Stimulated activated CD4-positive, alpha-beta T cell treated with anti-CD3 and anti-CD28 coated beads, Interleukin-4, amount 100 ng/mL, for 1 hour (primary cell): ENCODE measurements at regions not wholly inside any gene's neighbourhood (a gene's known extent, or its start where the extent isn't known, plus 50 kb on each side); places are given as distances from the start of the nearest gene placed in this dataset.

Source experiments
- DNase-seq: peaks from one replicate; pipeline ENCODE4 v3.0.0-alpha.2; 2020

DNA sequence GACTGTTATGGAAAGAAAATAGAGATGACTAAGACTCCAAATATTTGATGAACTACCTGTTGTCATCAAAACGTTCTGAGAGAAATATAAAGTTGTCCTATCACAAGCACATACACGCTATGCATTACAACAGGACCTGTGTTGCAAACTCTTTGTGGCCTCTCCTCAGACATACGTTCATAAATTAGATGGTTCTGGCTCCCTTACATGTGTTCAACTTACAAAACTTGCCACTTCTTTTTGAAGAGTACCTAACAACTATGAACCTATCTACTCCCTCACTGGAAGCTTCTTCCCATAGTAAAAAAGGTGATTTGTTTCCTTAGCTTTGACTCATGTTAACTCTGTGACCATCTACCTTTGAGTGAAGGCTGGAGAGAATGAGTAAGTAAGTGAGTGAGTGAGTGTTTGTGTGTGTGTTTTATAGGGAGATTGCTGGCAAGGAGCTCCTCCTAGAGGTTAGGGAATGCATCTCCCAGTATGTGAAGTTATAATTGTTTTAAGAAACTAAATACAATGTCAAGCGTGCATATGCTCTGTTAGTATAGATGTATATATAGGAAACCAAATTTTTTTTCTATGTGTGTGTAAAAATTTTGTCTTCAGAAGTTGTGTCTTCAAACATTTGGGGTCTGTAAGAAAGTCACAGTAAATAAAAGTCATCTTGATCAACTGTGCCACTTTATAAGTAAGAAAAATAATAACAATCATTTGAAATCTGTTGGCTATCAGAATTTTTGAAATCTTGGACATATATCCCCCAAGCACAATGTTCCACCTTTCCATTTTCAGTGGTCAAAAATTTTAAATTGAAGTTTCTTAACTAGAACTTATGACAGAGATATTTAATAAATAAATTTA lies 1211.1 kb upstream of the GJE1 start:
- DNase-seq: no peak

- DNase-seq: no peak
Observed at GRCh38 chr6:140917911-140918310, 1214.8 kb upstream of the GJE1 start.

DNA sequence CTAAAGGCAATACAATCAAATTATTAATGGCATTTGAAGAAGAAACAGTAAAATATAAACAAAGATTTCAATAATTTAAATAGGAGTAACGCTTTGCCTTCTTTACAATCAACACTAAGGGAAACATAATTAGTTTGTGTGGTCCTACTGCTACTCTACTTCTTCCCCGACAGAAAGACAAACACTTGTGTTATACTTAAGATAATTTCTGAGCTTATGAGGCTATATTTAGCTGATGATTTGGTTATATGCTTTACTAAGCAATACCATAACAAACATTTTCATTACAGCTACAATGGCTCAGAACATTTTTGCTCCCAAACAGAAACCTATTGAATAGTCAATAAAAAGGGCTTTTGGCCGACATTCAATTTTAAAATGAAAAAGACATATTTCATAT lies 1217.2 kb upstream of the GJE1 start:
- DNase-seq: no peak

DNA sequence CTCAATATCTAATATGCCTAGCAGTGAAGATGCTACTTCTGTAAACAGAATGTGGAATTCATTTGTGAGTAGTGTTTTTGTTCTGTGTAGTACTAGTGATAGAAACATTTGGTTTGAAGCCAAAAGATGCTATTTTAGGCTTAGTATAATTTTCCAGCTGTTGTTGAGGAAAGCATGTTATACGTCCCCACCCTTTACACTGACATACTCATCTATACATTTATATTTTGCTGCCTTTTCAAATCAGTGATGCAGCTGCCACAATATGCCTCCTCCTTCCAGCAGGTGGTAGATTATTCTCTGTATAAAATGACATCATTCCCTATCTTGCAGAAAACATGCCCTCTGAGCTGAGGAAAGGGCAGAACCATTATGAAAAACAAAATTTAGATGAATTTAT lies 1217.6 kb upstream of the GJE1 start:
- DNase-seq: no peak

DNA sequence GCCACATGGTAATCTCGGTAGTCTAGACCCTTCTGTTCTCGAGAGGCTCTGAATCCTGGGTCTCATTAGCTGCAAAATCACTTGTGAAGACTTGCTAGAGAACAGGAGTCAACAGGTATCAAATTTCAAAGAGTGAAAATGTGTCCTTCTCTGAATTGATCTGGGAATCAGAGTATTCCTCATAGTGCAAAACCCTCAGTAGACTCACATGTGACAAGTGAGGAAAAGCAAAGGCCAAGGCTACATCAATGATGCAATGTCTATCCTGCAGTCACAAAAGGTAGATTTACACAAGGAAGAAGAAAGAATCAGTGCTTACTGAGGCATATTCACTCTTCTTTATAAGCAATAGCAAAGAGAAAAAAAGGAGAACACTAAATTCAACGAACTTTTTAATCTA lies 1220.0 kb upstream of the GJE1 start:
- DNase-seq: no peak

DNA sequence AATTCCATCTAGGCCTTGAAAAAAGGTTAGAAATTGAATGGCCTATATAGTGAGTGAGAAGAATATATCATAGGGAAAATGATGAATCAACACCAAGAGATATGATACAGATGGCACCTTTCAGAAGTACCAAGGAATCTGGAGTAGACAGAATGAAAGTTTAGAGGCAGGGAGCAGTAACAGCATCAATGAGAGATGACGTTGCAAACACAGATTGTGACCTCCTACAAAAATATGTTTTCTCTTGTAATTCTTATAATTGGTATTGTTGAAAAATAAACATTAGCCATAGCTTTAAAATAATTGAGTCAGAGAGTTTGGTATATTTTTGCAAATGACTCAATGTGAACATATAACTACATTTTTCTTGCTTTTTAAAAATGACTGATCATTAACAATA lies 1223.1 kb upstream of the GJE1 start:
- DNase-seq: no peak

GRCh38 chr6:140909156-140909555 lies 1223.6 kb upstream of the GJE1 start:
- no peak for DNase-seq

GRCh38 chr6:140908505-140908904 lies 1224.2 kb upstream of the GJE1 start:
- no peak for DNase-seq

DNA sequence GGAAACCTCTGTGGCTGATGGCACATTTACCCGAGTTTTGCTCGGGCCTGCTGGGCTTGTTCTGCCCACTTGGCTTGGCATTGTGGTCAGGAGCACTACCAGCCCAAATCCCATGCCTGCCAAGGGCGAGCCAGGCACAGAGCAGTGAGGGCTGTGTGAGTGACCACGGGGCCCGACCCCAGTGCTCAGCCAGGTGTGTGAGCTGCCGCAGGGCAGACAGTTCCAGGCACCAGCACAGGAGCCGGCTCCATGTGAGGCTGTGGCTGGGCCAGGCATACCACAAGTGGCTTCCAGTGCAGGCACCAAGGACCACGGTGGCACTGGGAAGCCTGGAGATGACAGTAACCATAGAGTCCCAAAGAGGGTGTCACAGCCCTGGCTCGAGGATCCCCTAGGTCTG lies 1225.5 kb upstream of the GJE1 start:
- DNase-seq: no peak

- DNase-seq: no peak
Observed at GRCh38 chr6:140905724-140906123, 1227.0 kb upstream of the GJE1 start.

DNA sequence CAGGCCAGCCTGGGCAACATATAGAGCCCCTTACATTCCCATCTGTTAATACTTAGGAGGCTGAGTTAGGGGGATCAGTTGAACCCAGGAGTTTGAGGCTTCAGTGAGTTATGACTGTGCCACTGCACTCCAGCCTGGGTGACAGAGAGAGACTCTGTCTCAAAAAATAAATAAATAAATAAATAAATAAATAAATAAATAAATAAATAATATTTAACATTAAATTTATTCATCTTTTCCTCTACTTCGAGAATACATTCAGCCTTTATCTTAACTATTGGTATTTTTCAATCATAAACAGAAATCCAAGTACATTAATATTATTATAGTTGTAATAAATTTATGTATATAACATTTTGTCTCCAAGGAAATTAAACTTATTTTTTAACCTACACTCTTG lies 1227.7 kb upstream of the GJE1 start:
- DNase-seq: no peak

GRCh38 chr6:140897804-140898573 lies 1234.7 kb upstream of the GJE1 start:
- no peak for DNase-seq

GRCh38 chr6:140897349-140897748 lies 1235.4 kb upstream of the GJE1 start:
- no peak for DNase-seq

- DNase-seq: no peak
Observed at GRCh38 chr6:140893432-140893831, 1239.3 kb upstream of the GJE1 start.

DNA sequence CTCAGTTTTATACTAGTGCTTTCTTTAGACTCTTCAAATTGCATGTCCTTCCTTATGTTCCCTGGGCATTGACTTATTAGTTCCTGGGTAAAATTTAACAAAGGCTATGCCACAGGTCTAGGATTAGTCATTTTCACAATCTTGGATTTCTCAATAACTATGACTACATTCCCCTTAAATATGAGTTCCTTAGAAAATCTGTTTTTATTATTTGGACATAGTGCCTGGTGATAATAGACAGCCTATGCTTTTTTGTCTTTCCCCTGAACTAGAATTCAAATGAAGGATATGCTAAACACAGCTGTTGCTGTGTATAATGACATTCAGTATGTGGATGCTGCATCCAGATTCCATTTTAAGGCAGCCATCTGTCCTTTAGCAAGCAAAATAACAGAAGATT lies 1252.8 kb upstream of the GJE1 start:
- DNase-seq: no peak

DNA sequence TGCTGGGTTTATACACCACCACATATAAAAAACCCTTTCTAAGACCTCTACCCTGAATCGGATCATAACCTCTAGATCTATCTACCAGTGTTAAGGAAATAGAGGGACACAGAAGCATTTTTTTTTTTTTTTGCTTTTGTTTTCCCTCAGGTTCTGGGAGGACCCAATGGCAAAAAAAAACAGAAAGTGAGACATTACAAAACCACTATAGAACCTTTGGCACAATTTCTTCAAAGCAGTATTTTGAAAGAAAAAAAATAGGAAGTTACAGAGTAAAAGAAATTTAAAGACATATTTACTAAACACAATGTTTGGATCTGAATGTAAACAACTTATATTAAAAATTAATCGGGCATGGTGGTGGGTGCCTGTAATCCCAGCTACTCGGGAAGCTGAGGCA lies 1258.7 kb upstream of the GJE1 start:
- DNase-seq: no peak

GRCh38 chr6:140872885-140873284 lies 1259.8 kb upstream of the GJE1 start:
- DNase-seq: no peak

- no peak for DNase-seq
Observed at GRCh38 chr6:140871911-140872310, 1260.8 kb upstream of the GJE1 start.

DNA sequence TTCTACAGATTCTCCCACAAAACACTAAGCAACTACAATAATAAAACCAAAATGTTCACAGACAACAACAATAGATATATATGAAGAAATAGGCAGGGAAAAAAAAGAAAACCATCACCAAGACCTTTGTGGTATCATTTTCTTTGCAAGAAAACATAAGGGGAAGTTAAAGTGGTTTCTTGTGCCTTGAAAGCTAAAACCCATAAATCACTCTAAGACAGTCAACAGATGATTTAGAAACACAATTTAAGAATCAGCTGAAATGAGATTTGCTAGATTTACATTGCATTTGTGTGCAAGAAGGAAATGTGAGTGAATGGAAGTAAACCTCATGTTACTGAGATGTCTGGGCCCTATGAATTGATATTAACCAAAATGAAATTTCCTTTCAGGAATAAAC lies 1265.4 kb upstream of the GJE1 start:
- no peak for DNase-seq

GRCh38 chr6:140858381-140858971 lies 1274.2 kb upstream of the GJE1 start:
- no peak for DNase-seq

DNA sequence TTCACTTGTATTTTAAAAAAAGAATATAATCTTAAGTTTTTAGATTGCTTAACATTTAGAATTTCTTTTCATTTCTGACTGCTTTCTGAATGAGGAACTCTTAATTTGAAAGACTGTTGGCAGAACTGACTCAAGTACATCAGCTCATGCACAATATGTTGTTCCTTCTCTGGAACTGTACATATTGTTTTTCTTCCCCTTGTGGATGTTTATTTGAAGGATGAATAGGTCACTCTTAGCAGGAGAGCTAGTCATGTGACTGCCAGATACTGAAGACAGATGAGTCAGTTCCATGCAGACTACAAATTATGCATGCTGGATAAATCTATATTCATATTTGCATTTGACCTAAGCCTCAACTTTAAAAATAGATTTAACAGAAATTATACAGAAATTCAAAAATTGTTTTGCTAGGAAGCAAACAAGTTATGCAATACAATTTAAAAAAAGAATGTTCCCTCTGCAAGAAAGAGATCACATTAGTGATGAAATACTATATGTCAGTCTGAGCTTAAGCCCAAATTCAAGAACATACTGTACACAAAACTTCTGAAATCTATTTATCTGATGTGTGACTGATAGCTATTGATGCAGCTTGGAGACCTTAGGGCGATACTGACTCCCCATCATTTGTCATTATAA lies 1274.9 kb upstream of the GJE1 start:
- DNase-seq: no peak

GRCh38 chr6:140855520-140855919 lies 1277.2 kb upstream of the GJE1 start:
- no peak for DNase-seq

DNA sequence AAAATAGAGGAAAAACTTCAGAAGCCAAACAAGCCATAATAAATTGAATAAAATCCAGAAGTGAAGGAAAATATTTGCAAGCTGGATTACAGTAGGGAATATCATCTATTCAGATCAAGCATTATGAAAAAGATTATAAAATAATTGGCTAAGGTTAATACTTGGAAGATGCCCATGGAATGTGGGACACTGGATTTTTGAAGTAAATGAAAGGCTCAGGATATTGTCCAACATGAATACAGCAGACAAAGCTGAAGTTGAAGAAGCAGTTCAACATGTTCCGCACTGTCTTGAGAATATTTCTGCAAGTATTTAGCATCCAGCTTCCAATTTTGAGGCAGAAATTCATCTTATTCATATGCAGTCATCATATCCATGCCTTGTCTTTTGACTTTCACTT lies 1278.4 kb upstream of the GJE1 start:
- DNase-seq: no peak

GRCh38 chr6:140850438-140850837 lies 1282.3 kb upstream of the GJE1 start:
- no peak for DNase-seq
